Transverse colon (tissue), 4 donors: ENCODE measurements at regions not wholly inside any gene's neighbourhood (a gene's known extent, or its start where the extent isn't known, plus 50 kb on each side); places are given as distances from the start of the nearest gene placed in this dataset.

Experiments used
- DNase-seq: peaks from one replicate; pipeline ENCODE4 v3.0.0-alpha.2; 2019
- H3K27ac ChIP-seq, 4 donors: fragments of 200-600 bp; sonication (generic); 2 replicates each; pipeline ENCODE4 v1.5.1; 2016 to 2018; ENCODE audit warnings: inconsistent platforms in 4 of 4
- H3K27me3 ChIP-seq: fragments of 200-600 bp; sonication (generic); 2 replicates; pipeline ENCODE4 v1.5.1; 2017; ENCODE audit warnings: inconsistent platforms
- H3K36me3 ChIP-seq, 4 donors: fragments of 200-600 bp; sonication (generic); 2 replicates each; pipeline ENCODE4 v1.5.1; 2017 to 2019; ENCODE audit warnings: inconsistent platforms in 4 of 4
- H3K4me1 ChIP-seq, 4 donors: fragments of 200-600 bp; sonication (generic); 2 replicates each; pipeline ENCODE4 v1.5.1; 2017 to 2020; ENCODE audit warnings: inconsistent platforms in 4 of 4
- H3K4me3 ChIP-seq, 4 donors: fragments of 200-600 bp; sonication (generic); 1 replicate in 1 of 4; 2 replicates in 3 of 4; pipeline versions ENCODE4 v1.5.1 to v1.6.1; 2017 to 2019; ENCODE audit warnings: inconsistent platforms in 4 of 4
- H3K9me3 ChIP-seq, 2 donors: fragments of 200-600 bp; sonication (generic); 2 replicates each; pipeline ENCODE4 v1.5.1; 2017 to 2019; ENCODE audit warnings: inconsistent platforms in 2 of 2
- EP300 ChIP-seq: sonication (generic); formaldehyde crosslinking; IDR thresholded peaks from one replicate; pipeline ENCODE4 v1.6.1; 2017; ENCODE audit warnings: antibody characterized with exemption, low read depth
- POLR2A ChIP-seq: fragments of 450-650 bp; IDR thresholded peaks from one replicate; pipeline ENCODE4 v1.6.1; 2016; ENCODE audit warnings: antibody characterized with exemption, mild to moderate bottlenecking, moderate library complexity
- POLR2AphosphoS5 ChIP-seq, 3 donors: sonication (generic); formaldehyde crosslinking; IDR thresholded peaks; one replicate each; pipeline ENCODE4 v1.6.1; 2016; ENCODE audit warnings: antibody characterized with exemption in 3 of 3
- WGBS, 2 donors: methylation state at CpG; one replicate each; pipeline ENCODE4 v1.1.5; 2018; ENCODE audit warnings: low coverage in 1 of 2; 5-methylcytosine and 5-hydroxymethylcytosine counted together
- in situ Hi-C, 4 donors: fragments of 200-750 bp; cut with MboI; loops; one replicate each; pipeline versions ENCODE4 v1.15.0 to v1.15.1; 2017; ENCODE audit warnings: low sequenced_read_pairs in 3 of 4, low pct_ligation_motif_present in 1 of 4, low pct_unique_long_range_greater_than_20kb in 1 of 4
- intact Hi-C: fragments of 100-400 bp; cut with DNase I; formaldehyde crosslinking; loops from one replicate; pipeline ENCODE4 v1.15.1; 2023; ENCODE audit warnings: low total_unique reads
- TF ChIP-seq, protein P1 (sequence below), 5 experiments: fragments of 200-600 bp in 3 of 5; fragments of 450-650 bp in 2 of 5; sonication (generic) in 3 of 5; IDR thresholded peaks; 1 replicate in 2 of 5; 2 replicates in 3 of 5; pipeline ENCODE4 v1.5.1; 2016 to 2017; ENCODE audit warnings: antibody characterized with exemption in 5 of 5, inconsistent platforms in 3 of 5, mild to moderate bottlenecking in 2 of 5, moderate library complexity in 1 of 5

DNA sequence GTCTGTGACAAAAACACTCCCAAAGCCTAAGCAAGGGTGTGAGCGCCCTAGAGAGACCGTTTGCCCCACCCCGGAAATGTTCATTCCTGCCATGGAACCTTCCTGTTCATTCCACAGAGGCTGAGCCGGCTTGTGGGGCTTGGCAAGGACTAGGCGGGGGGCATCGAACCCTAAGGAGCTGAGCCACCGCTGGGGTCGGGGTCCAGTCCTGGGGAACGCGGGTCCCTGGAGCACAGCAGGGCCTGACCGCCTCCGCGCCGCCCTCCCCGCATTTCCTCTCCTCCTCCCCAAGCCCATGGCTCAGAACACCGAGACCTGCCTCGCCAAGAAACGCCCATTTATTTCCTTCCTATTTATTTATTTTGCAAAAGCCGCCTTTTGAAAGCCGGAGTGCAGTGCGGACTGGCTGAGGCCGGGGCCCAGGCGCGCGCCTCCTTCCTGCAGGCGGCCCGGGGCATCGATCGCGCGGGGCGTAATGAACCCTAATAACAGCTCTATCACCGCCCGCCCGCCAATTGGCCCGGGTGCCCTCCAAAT lies 228.9 kb upstream of the IRX4 start:
- H3K9me3 ChIP-seq, result no peaks in the 10 kb centered on the region
- no peaks in the 10 kb centered on the region for H3K4me1 ChIP-seq
- H3K27ac ChIP-seq, result no peak overlapping the region
- no peak for DNase-seq
- TF ChIP-seq POLR2AphosphoS5 (IDR thresholded peaks at IDR 0.05) (no peak), POLR2A (no peak), EP300 (no peak)
- TF ChIP-seq, protein P1, sequence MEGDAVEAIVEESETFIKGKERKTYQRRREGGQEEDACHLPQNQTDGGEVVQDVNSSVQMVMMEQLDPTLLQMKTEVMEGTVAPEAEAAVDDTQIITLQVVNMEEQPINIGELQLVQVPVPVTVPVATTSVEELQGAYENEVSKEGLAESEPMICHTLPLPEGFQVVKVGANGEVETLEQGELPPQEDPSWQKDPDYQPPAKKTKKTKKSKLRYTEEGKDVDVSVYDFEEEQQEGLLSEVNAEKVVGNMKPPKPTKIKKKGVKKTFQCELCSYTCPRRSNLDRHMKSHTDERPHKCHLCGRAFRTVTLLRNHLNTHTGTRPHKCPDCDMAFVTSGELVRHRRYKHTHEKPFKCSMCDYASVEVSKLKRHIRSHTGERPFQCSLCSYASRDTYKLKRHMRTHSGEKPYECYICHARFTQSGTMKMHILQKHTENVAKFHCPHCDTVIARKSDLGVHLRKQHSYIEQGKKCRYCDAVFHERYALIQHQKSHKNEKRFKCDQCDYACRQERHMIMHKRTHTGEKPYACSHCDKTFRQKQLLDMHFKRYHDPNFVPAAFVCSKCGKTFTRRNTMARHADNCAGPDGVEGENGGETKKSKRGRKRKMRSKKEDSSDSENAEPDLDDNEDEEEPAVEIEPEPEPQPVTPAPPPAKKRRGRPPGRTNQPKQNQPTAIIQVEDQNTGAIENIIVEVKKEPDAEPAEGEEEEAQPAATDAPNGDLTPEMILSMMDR (IDR thresholded peaks at IDR 0.05), result no peak
- WGBS, 2 donors, result 88% methylated on average over 36 of the region's 36 CpGs; no CpG with 5 or more reads in 1 of the 2 donors
- H3K27me3 ChIP-seq, result no peaks in the 10 kb centered on the region
- H3K36me3 ChIP-seq, result no peaks in the 10 kb centered on the region
- intact Hi-C loops, result no loop called here
- H3K4me3 ChIP-seq, result no peak overlapping the region
- in situ Hi-C loops, result no loop called here

DNA sequence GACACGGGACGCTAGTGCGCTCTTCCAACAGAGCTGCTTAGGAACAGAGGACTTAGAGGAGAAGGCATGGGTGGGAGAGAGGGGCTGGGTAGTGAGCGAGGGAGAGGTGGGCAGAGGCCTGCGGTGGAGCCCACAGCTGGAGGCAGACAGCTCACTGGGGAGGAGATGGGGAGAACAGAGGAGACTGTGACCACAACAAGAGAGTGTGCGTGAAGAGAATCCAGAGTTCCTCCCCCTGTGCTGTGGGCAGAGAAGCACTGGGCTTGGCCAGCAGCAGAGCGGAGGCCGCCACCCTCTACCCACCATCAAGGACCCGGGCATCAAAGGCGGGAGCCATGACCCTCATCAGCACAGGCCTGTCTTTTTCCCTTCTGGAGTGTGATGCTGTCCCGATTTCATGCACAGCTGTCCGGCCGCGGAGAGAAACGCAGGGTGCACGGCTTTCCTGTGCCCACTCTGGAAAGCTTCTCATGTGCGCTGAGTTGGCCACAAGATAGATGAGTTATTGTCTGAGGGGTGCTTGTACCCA lies 228.3 kb upstream of the IRX4 start:
- H3K9me3 ChIP-seq, result no peaks in the 10 kb centered on the region
- H3K27ac ChIP-seq, result no peak overlapping the region
- H3K27me3 ChIP-seq, result no peaks in the 10 kb centered on the region
- intact Hi-C loops (no loop called here), in situ Hi-C loops (no loop called here)
- H3K4me1 ChIP-seq, result no peaks in the 10 kb centered on the region
- TF ChIP-seq POLR2A, result no peak
- no peak for TF ChIP-seq EP300
- TF ChIP-seq POLR2AphosphoS5 (IDR thresholded peaks at IDR 0.05), result no peak
- TF ChIP-seq, protein P1 (IDR thresholded peaks at IDR 0.05), result no peak
- no peak overlapping the region for H3K4me3 ChIP-seq
- 85 to 100% methylated on average over 1 to 17 of the region's 17 CpGs for WGBS, 2 donors
- DNase-seq, result no peak
- H3K36me3 ChIP-seq, result no peaks in the 10 kb centered on the region

DNA sequence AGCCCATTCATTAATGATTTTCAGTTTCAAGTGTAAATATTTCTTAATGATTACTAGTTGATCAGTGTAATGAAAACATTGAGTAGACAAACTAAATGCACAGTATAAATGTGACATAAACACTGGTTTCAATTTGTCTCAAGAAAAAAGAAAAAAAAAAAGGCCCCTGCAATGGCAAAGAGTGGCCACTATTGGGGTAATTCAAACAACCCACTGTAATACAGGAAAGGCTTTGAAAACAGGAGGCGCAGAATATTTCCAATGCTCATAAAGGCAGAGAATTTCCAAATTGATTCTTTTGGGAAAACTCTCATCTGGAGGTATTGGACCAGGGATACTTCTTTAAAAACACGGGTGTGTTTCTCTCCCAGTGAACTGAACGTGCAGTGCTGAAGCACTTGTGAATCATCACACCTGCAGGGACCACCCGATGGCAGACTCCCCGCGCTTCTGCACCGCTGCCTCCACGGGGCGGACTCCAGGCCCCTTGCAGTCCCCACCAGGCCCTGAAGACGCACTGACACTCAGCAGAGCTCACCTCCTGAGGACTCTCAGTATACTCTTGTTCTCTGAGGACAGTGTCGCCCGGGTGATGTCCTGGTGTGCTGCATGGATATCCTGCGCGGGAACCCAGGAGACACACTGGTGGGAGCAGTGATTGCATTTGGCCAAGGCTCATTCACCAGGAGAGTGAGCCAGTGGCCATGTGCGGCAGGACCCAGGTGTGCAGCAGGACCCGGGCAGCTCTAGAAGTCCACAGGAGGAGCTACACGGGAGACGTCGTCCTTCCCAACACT lies 227.6 kb upstream of the IRX4 start:
- intact Hi-C loops, result no loop called here
- Histone ChIP-seq H3K27ac (no peak overlapping the region), H3K4me1 (no peaks in the 10 kb centered on the region), H3K36me3 (no peaks in the 10 kb centered on the region), H3K9me3 (no peaks in the 10 kb centered on the region), H3K4me3 (no peak overlapping the region), H3K27me3 (no peaks in the 10 kb centered on the region)
- 84 to 95% methylated on average over 4 to 19 of the region's 19 CpGs for WGBS, 2 donors
- no peak for DNase-seq
- in situ Hi-C loops, result no loop called here
- TF ChIP-seq POLR2AphosphoS5 (IDR thresholded peaks at IDR 0.05) (no peak), POLR2A (no peak)
- TF ChIP-seq, protein P1 (IDR thresholded peaks at IDR 0.05), result no peak

DNA sequence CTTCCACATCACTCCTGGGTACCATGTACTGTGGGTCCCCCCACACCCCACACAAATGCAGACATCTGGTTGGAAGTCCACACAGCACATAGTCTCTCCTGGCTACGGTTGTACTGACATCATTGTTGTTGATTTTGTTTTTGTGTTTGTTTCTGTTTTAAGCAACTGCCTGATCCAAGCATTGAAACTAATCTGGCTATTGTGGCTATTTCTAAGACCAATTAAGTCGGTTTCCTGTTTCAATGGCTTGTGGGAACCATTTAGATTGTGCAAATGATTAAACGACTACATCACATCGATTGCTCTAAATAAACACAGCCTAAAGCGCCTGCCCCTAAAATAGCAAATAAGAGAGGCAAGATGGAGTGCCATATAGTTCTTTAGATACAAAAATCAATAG lies 226.8 kb upstream of the IRX4 start:
- H3K27ac ChIP-seq, result no peak overlapping the region
- intact Hi-C loops (no loop called here), in situ Hi-C loops (no loop called here)
- no peaks in the 10 kb centered on the region for H3K4me1 ChIP-seq
- H3K36me3 ChIP-seq, result no peaks in the 10 kb centered on the region
- WGBS, 2 donors, result 52 to 61% methylated on average over 5 of the region's 5 CpGs
- TF ChIP-seq, protein P1 (IDR thresholded peaks at IDR 0.05), result no peak
- no peak for TF ChIP-seq POLR2A
- TF ChIP-seq EP300, result no peak
- no peak for DNase-seq
- no peaks in the 10 kb centered on the region for H3K27me3 ChIP-seq
- H3K4me3 ChIP-seq, result no peak overlapping the region
- H3K9me3 ChIP-seq, result no peaks in the 10 kb centered on the region
